Hepatic stellate cell (primary cell): ENCODE measurements at regions not wholly inside any gene's neighbourhood (a gene's known extent, or its start where the extent isn't known, plus 50 kb on each side); places are given as distances from the start of the nearest gene placed in this dataset.

Experiments used
- DNase-seq: peaks from one replicate; pipeline ENCODE4 v3.0.0; 2011; ENCODE audit warnings: low spot score

GRCh38 chr6:9482030-9482738 lies 932.7 kb downstream of the TFAP2A start:
- DNase-seq: no peak

GRCh38 chr6:9481292-9482029 lies 933.4 kb downstream of the TFAP2A start:
- DNase-seq: no peak

GRCh38 chr6:9468277-9468676 lies 946.6 kb downstream of the TFAP2A start:
- DNase-seq: no peak

GRCh38 chr6:9467741-9468140 lies 947.1 kb downstream of the TFAP2A start:
- DNase-seq: no peak

- DNase-seq: no peak
These were observed 950.3 kb downstream of the TFAP2A start for GRCh38 chr6:9464583-9464982.

GRCh38 chr6:9463311-9463710 lies 951.6 kb downstream of the TFAP2A start:
- DNase-seq: no peak

GRCh38 chr6:9461188-9461587 lies 953.7 kb downstream of the TFAP2A start:
- no peak for DNase-seq

- DNase-seq: no peak
These were observed 956.5 kb downstream of the TFAP2A start for GRCh38 chr6:9458424-9458823.

GRCh38 chr6:9455864-9456658 lies 958.8 kb downstream of the TFAP2A start:
- DNase-seq: no peak

GRCh38 chr6:9439621-9440330 lies 975.1 kb downstream of the TFAP2A start:
- no peak for DNase-seq

GRCh38 chr6:9437836-9438235 lies 977.0 kb downstream of the TFAP2A start:
- no peak for DNase-seq

- DNase-seq: no peak
These were observed 979.6 kb downstream of the TFAP2A start for GRCh38 chr6:9435281-9435680.

- no peak for DNase-seq
These were observed 982.9 kb downstream of the TFAP2A start for GRCh38 chr6:9431945-9432344.

- no peak for DNase-seq
These were observed 986.3 kb downstream of the TFAP2A start for GRCh38 chr6:9428421-9429172.

GRCh38 chr6:9422138-9422537 lies 986.8 kb upstream of the SLC35B3 start:
- no peak for DNase-seq

- DNase-seq: no peak
These were observed 985.1 kb upstream of the SLC35B3 start for GRCh38 chr6:9420316-9421015.

- DNase-seq: no peak
These were observed 982.1 kb upstream of the SLC35B3 start for GRCh38 chr6:9417400-9417799.

- no peak for DNase-seq
These were observed 977.7 kb upstream of the SLC35B3 start for GRCh38 chr6:9412951-9413559.

- DNase-seq: no peak
These were observed 973.8 kb upstream of the SLC35B3 start for GRCh38 chr6:9409126-9409525.

- no peak for DNase-seq
These were observed 973.2 kb upstream of the SLC35B3 start for GRCh38 chr6:9408402-9409117.
